ENCODE measurements at regions not wholly inside any gene's neighbourhood (a gene's known extent, or its start where the extent isn't known, plus 50 kb on each side); places are given as distances from the start of the nearest gene placed in this dataset.
"Not testable (repeated sequence)": the region's sequence is repeated elsewhere in the genome, so short reads cannot be mapped to it uniquely, and the experiment has no call there.

GRCh38 chr15:44859088-44859487 lies 97.4 kb upstream of the TERB2 start:
- not testable (repeated sequence) for TF ChIP-seq STAG1 (CRISPR knock-in tag; IDR thresholded peaks at IDR 0.05; ENCODE audit: borderline replicate concordance); CTCF (IDR thresholded peaks at IDR 0.05 in 2 of 3, conservative IDR thresholded peaks at IDR 0.05 in 1 of 3; ENCODE audit: insufficient read depth in 2 of 3, low read depth in 1 of 3, low read length in 3 of 3); EZH2 (IDR thresholded peaks at IDR 0.05; ENCODE audit: borderline replicate concordance, low read depth, low read length); SP1 (CRISPR knock-in tag; IDR thresholded peaks at IDR 0.05); POLR2A (conservative IDR thresholded peaks at IDR 0.05)

All from K562 (cell line).